ENCODE measurements at regions not wholly inside any gene's neighbourhood (a gene's known extent, or its start where the extent isn't known, plus 50 kb on each side); places are given as distances from the start of the nearest gene placed in this dataset.

GRCh38 chr3:83193526-83193925 is 1432.1 kb upstream of the GBE1 start:
- H3K27ac Mint-ChIP-seq = no peak overlapping the region
- H3K27me3 Mint-ChIP-seq = no peaks in the 10 kb centered on the region
- no peaks in the 10 kb centered on the region for H3K27me3 ChIP-seq (replicated peaks in 1 of 2; ENCODE audit: control insufficient read depth in 2 of 2, extremely low read depth in 1 of 2, insufficient read depth in 2 of 2, low read length in 1 of 2)
- H3K4me1 ChIP-seq (ENCODE audit: control insufficient read depth in 1 of 2, extremely low read depth in 1 of 2, insufficient read depth in 2 of 2, low read length in 2 of 2) = no peaks in the 10 kb centered on the region
- no peak overlapping the region for H3K4me3 ChIP-seq (ENCODE audit: control insufficient read depth in 1 of 2, extremely low read depth in 1 of 2, low read length in 1 of 2)
- CTCF ChIA-PET = no interaction called here
- no peak for ATAC-seq (replicated peaks in 1 of 4)
- H3K9me3 Mint-ChIP-seq = peaks cover 8 to 32% (median 9%) of the 10 kb centered on the region in 3 donors
- H3K4me3 Mint-ChIP-seq = no peak overlapping the region
- H3K36me3 ChIP-seq (ENCODE audit: control insufficient read depth in 2 of 2, extremely low read depth in 1 of 2, insufficient read depth in 1 of 2, low read length in 1 of 2) = no peaks in the 10 kb centered on the region
- no CpG with 5 or more reads among the region's 1 CpG for WGBS (ENCODE audit: insufficient coverage)
- no peaks in the 10 kb centered on the region for H3K9me3 ChIP-seq
- H3K27ac ChIP-seq (ENCODE audit: low read length) = no peak overlapping the region
- POLR2A ChIA-PET = no interaction called here
- no peaks in the 10 kb centered on the region for H3K4me1 Mint-ChIP-seq
- H3K36me3 Mint-ChIP-seq = no peaks in the 10 kb centered on the region
- no peak for DNase-seq

GRCh38 chr3:83189634-83190033 is 1428.2 kb upstream of the GBE1 start:
- Histone ChIP-seq H3K36me3 (ENCODE audit: control insufficient read depth in 2 of 2, extremely low read depth in 1 of 2, insufficient read depth in 1 of 2, low read length in 1 of 2) (no peaks in the 10 kb centered on the region), H3K27ac (ENCODE audit: low read length) (no peak overlapping the region), H3K27me3 (replicated peaks in 1 of 2; ENCODE audit: control insufficient read depth in 2 of 2, extremely low read depth in 1 of 2, insufficient read depth in 2 of 2, low read length in 1 of 2) (no peaks in the 10 kb centered on the region), H3K9me3 (no peaks in the 10 kb centered on the region), H3K4me3 (ENCODE audit: control insufficient read depth in 1 of 2, extremely low read depth in 1 of 2, low read length in 1 of 2) (no peak overlapping the region), H3K4me1 (ENCODE audit: control insufficient read depth in 1 of 2, extremely low read depth in 1 of 2, insufficient read depth in 2 of 2, low read length in 2 of 2) (no peaks in the 10 kb centered on the region)
- no peak for DNase-seq
- ChIA-PET POLR2A (no interaction called here), CTCF (interaction anchor here in 1 of 2 donors (0.9 kb wide), 1 partner anchor 361 kb away, joined by 3 read pairs; no protein-coding TSS in a partner anchor)
- H3K4me1 Mint-ChIP-seq = no peaks in the 10 kb centered on the region
- no peaks in the 10 kb centered on the region for H3K27me3 Mint-ChIP-seq
- peaks cover 5 to 27% (median 21%) of the 10 kb centered on the region in 3 donors for H3K9me3 Mint-ChIP-seq
- H3K36me3 Mint-ChIP-seq = no peaks in the 10 kb centered on the region
- ATAC-seq (replicated peaks in 1 of 4) = no peak
- H3K4me3 Mint-ChIP-seq = no peak overlapping the region
- no peak overlapping the region for H3K27ac Mint-ChIP-seq

GRCh38 chr3:83169473-83169872 is 1408.0 kb upstream of the GBE1 start:
- ChIA-PET CTCF (no interaction called here), POLR2A (no interaction called here)
- H3K4me3 ChIP-seq (ENCODE audit: control insufficient read depth in 1 of 2, extremely low read depth in 1 of 2, low read length in 1 of 2) = no peak overlapping the region
- H3K27me3 ChIP-seq (replicated peaks in 1 of 2; ENCODE audit: control insufficient read depth in 2 of 2, extremely low read depth in 1 of 2, insufficient read depth in 2 of 2, low read length in 1 of 2) = no peaks in the 10 kb centered on the region
- H3K4me1 ChIP-seq (ENCODE audit: control insufficient read depth in 1 of 2, extremely low read depth in 1 of 2, insufficient read depth in 2 of 2, low read length in 2 of 2) = no peaks in the 10 kb centered on the region
- Mint-ChIP-seq H3K27me3 (no peaks in the 10 kb centered on the region), H3K27ac (no peak overlapping the region), H3K4me3 (no peak overlapping the region), H3K4me1 (no peaks in the 10 kb centered on the region), H3K9me3 (peaks cover 8 to 14% (median 9%) of the 10 kb centered on the region in 3 donors), H3K36me3 (no peaks in the 10 kb centered on the region)
- no peak for ATAC-seq (replicated peaks in 1 of 4)
- no peaks in the 10 kb centered on the region for H3K9me3 ChIP-seq
- no CpG with 5 or more reads among the region's 1 CpG for WGBS (ENCODE audit: insufficient coverage)
- no peak overlapping the region for H3K27ac ChIP-seq (ENCODE audit: low read length)
- H3K36me3 ChIP-seq (ENCODE audit: control insufficient read depth in 2 of 2, extremely low read depth in 1 of 2, insufficient read depth in 1 of 2, low read length in 1 of 2) = no peaks in the 10 kb centered on the region
- DNase-seq = no peak

- no peak overlapping the region for H3K4me3 Mint-ChIP-seq
- H3K27me3 ChIP-seq (replicated peaks in 1 of 2; ENCODE audit: control insufficient read depth in 2 of 2, extremely low read depth in 1 of 2, insufficient read depth in 2 of 2, low read length in 1 of 2) = no peaks in the 10 kb centered on the region
- POLR2A ChIA-PET = no interaction called here
- H3K9me3 Mint-ChIP-seq = peaks cover 16 to 25% (median 16%) of the 10 kb centered on the region in 3 donors
- H3K4me3 ChIP-seq (ENCODE audit: control insufficient read depth in 1 of 2, extremely low read depth in 1 of 2, low read length in 1 of 2) = no peak overlapping the region
- ATAC-seq (replicated peaks in 1 of 4) (no peak), DNase-seq (no peak)
- H3K36me3 Mint-ChIP-seq = no peaks in the 10 kb centered on the region
- no peaks in the 10 kb centered on the region for H3K36me3 ChIP-seq (ENCODE audit: control insufficient read depth in 2 of 2, extremely low read depth in 1 of 2, insufficient read depth in 1 of 2, low read length in 1 of 2)
- no peaks in the 10 kb centered on the region for H3K27me3 Mint-ChIP-seq
- no peak overlapping the region for H3K27ac Mint-ChIP-seq
- H3K9me3 ChIP-seq = no peaks in the 10 kb centered on the region
- H3K27ac ChIP-seq (ENCODE audit: low read length) = no peak overlapping the region
- H3K4me1 Mint-ChIP-seq = no peaks in the 10 kb centered on the region
- no peaks in the 10 kb centered on the region for H3K4me1 ChIP-seq (ENCODE audit: control insufficient read depth in 1 of 2, extremely low read depth in 1 of 2, insufficient read depth in 2 of 2, low read length in 2 of 2)
- CTCF ChIA-PET = no interaction called here
- WGBS (ENCODE audit: insufficient coverage) = no CpG with 5 or more reads among the region's 2 CpGs
Measured at GRCh38 chr3:83150896-83151295, 1389.5 kb upstream of the GBE1 start.

GRCh38 chr3:83140983-83141382 is 1379.5 kb upstream of the GBE1 start:
- no peak overlapping the region for H3K27ac Mint-ChIP-seq
- POLR2A ChIA-PET = interaction anchor here (0.6 kb wide), 2 partner anchors 27 to 88 kb away, joined by 3 to 5 read pairs; no protein-coding TSS in a partner anchor
- WGBS (ENCODE audit: insufficient coverage) = no CpG with 5 or more reads among the region's 2 CpGs

GRCh38 chr3:83131236-83131635 is 1369.8 kb upstream of the GBE1 start:
- Histone ChIP-seq H3K4me1 (ENCODE audit: control insufficient read depth in 1 of 2, extremely low read depth in 1 of 2, insufficient read depth in 2 of 2, low read length in 2 of 2) (no peaks in the 10 kb centered on the region), H3K27me3 (replicated peaks in 1 of 2; ENCODE audit: control insufficient read depth in 2 of 2, extremely low read depth in 1 of 2, insufficient read depth in 2 of 2, low read length in 1 of 2) (no peaks in the 10 kb centered on the region), H3K4me3 (ENCODE audit: control insufficient read depth in 1 of 2, extremely low read depth in 1 of 2, low read length in 1 of 2) (no peak overlapping the region), H3K9me3 (no peaks in the 10 kb centered on the region), H3K27ac (ENCODE audit: low read length) (no peak overlapping the region), H3K36me3 (ENCODE audit: control insufficient read depth in 2 of 2, extremely low read depth in 1 of 2, insufficient read depth in 1 of 2, low read length in 1 of 2) (no peaks in the 10 kb centered on the region)
- no peak for ATAC-seq (replicated peaks in 1 of 4)
- H3K9me3 Mint-ChIP-seq = peaks cover 0 to 11% (median 0%) of the 10 kb centered on the region in 3 donors
- H3K4me3 Mint-ChIP-seq = no peak overlapping the region
- CTCF ChIA-PET = no interaction called here
- no peaks in the 10 kb centered on the region for H3K27me3 Mint-ChIP-seq
- POLR2A ChIA-PET = no interaction called here
- no peaks in the 10 kb centered on the region for H3K36me3 Mint-ChIP-seq
- H3K27ac Mint-ChIP-seq = no peak overlapping the region
- WGBS (ENCODE audit: insufficient coverage) = 90% methylated on average over 2 of the region's 5 CpGs
- no peak for DNase-seq
- no peaks in the 10 kb centered on the region for H3K4me1 Mint-ChIP-seq

More at GRCh38 chr3:83140983-83141382, 1379.5 kb upstream of the GBE1 start:
- ATAC-seq (replicated peaks in 1 of 4) (no peak), DNase-seq (no peak)
- H3K4me1 ChIP-seq (ENCODE audit: control insufficient read depth in 1 of 2, extremely low read depth in 1 of 2, insufficient read depth in 2 of 2, low read length in 2 of 2) = no peaks in the 10 kb centered on the region
- CTCF ChIA-PET = no interaction called here
- H3K9me3 ChIP-seq = no peaks in the 10 kb centered on the region
- peaks cover 13 to 21% (median 15%) of the 10 kb centered on the region in 3 donors for H3K9me3 Mint-ChIP-seq
- H3K27me3 ChIP-seq (replicated peaks in 1 of 2; ENCODE audit: control insufficient read depth in 2 of 2, extremely low read depth in 1 of 2, insufficient read depth in 2 of 2, low read length in 1 of 2) = no peaks in the 10 kb centered on the region
- H3K27ac ChIP-seq (ENCODE audit: low read length) = no peak overlapping the region
- H3K36me3 ChIP-seq (ENCODE audit: control insufficient read depth in 2 of 2, extremely low read depth in 1 of 2, insufficient read depth in 1 of 2, low read length in 1 of 2) = no peaks in the 10 kb centered on the region
- no peaks in the 10 kb centered on the region for H3K36me3 Mint-ChIP-seq
- H3K4me3 ChIP-seq (ENCODE audit: control insufficient read depth in 1 of 2, extremely low read depth in 1 of 2, low read length in 1 of 2) = no peak overlapping the region
- no peak overlapping the region for H3K4me3 Mint-ChIP-seq
- no peaks in the 10 kb centered on the region for H3K27me3 Mint-ChIP-seq
- no peaks in the 10 kb centered on the region for H3K4me1 Mint-ChIP-seq

GRCh38 chr3:83122774-83123350 is 1361.4 kb upstream of the GBE1 start:
- Histone ChIP-seq H3K4me3 (ENCODE audit: control insufficient read depth in 1 of 2, extremely low read depth in 1 of 2, low read length in 1 of 2) (no peak overlapping the region), H3K27me3 (replicated peaks in 1 of 2; ENCODE audit: control insufficient read depth in 2 of 2, extremely low read depth in 1 of 2, insufficient read depth in 2 of 2, low read length in 1 of 2) (no peaks in the 10 kb centered on the region), H3K36me3 (ENCODE audit: control insufficient read depth in 2 of 2, extremely low read depth in 1 of 2, insufficient read depth in 1 of 2, low read length in 1 of 2) (no peaks in the 10 kb centered on the region), H3K4me1 (ENCODE audit: control insufficient read depth in 1 of 2, extremely low read depth in 1 of 2, insufficient read depth in 2 of 2, low read length in 2 of 2) (no peaks in the 10 kb centered on the region), H3K9me3 (no peaks in the 10 kb centered on the region), H3K27ac (ENCODE audit: low read length) (no peak overlapping the region)
- ATAC-seq (replicated peaks in 1 of 4) (no peak), DNase-seq (no peak)
- Mint-ChIP-seq H3K27me3 (no peaks in the 10 kb centered on the region), H3K9me3 (peaks cover 0 to 13% (median 8%) of the 10 kb centered on the region in 3 donors), H3K27ac (no peak overlapping the region), H3K4me1 (no peaks in the 10 kb centered on the region), H3K36me3 (no peaks in the 10 kb centered on the region), H3K4me3 (no peak overlapping the region)
- CTCF ChIA-PET = no interaction called here
- POLR2A ChIA-PET = no interaction called here
- no CpG with 5 or more reads among the region's 2 CpGs for WGBS (ENCODE audit: insufficient coverage)
